HPDE6-E6E7 (cell line): ENCODE measurements at regions not wholly inside any gene's neighbourhood (a gene's known extent, or its start where the extent isn't known, plus 50 kb on each side); places are given as distances from the start of the nearest gene placed in this dataset.

Source experiments
- DNase-seq: peaks from one replicate; pipeline ENCODE4 v3.0.0; 2011; ENCODE audit warnings: missing footprints; ENCODE audit errors: extremely low spot score

- DNase-seq, result no peak
These were observed 195.4 kb downstream of the ANAPC10 start for GRCh38 chr4:144902614-144903013.

GRCh38 chr4:144903953-144904711 is 193.9 kb downstream of the ANAPC10 start:
- DNase-seq, result no peak

GRCh38 chr4:144905286-144905685 is 192.7 kb downstream of the ANAPC10 start:
- DNase-seq, result no peak

- no peak for DNase-seq
These were observed 191.6 kb downstream of the ANAPC10 start for GRCh38 chr4:144906181-144906925.

- DNase-seq, result no peak
These were observed 187.3 kb downstream of the ANAPC10 start for GRCh38 chr4:144910723-144911122.
